Type B pancreatic cell (in vitro differentiated cells): ENCODE measurements at regions not wholly inside any gene's neighbourhood (a gene's known extent, or its start where the extent isn't known, plus 50 kb on each side); places are given as distances from the start of the nearest gene placed in this dataset.

Experiments
- DNase-seq: peaks from one replicate; pipeline ENCODE4 v3.0.0; 2021; ENCODE audit warnings: mixed read lengths; ENCODE audit not compliant: unreplicated experiment; ENCODE audit errors: extremely low spot score
- H3K27ac Mint-ChIP-seq: 2 replicates; pipeline ENCODE4 v1.8.0; 2021; ENCODE audit warnings: mild to moderate bottlenecking, mixed read lengths
- H3K27me3 Mint-ChIP-seq: 2 replicates; pipeline ENCODE4 v1.8.0; 2021; ENCODE audit warnings: mixed read lengths
- H3K36me3 Mint-ChIP-seq: 2 replicates; pipeline ENCODE4 v1.8.0; 2021; ENCODE audit warnings: mixed read lengths
- H3K4me1 Mint-ChIP-seq: one replicate; pipeline ENCODE4 v1.8.0; 2021; ENCODE audit warnings: mixed read lengths; ENCODE audit not compliant: unreplicated experiment
- H3K4me3 Mint-ChIP-seq: 2 replicates; pipeline ENCODE4 v1.8.0; 2021; ENCODE audit warnings: mild to moderate bottlenecking, mixed read lengths
- H3K9me3 Mint-ChIP-seq: 2 replicates; pipeline ENCODE4 v1.8.0; 2021; ENCODE audit warnings: mixed read lengths
- TF ChIP-seq, protein P1 (sequence below): fragments of 200-600 bp; sonication (generic); conservative IDR thresholded peaks from 2 replicates; pipeline ENCODE4 v1.5.0; 2021; ENCODE audit warnings: antibody characterized with exemption, mild to moderate bottlenecking

DNA sequence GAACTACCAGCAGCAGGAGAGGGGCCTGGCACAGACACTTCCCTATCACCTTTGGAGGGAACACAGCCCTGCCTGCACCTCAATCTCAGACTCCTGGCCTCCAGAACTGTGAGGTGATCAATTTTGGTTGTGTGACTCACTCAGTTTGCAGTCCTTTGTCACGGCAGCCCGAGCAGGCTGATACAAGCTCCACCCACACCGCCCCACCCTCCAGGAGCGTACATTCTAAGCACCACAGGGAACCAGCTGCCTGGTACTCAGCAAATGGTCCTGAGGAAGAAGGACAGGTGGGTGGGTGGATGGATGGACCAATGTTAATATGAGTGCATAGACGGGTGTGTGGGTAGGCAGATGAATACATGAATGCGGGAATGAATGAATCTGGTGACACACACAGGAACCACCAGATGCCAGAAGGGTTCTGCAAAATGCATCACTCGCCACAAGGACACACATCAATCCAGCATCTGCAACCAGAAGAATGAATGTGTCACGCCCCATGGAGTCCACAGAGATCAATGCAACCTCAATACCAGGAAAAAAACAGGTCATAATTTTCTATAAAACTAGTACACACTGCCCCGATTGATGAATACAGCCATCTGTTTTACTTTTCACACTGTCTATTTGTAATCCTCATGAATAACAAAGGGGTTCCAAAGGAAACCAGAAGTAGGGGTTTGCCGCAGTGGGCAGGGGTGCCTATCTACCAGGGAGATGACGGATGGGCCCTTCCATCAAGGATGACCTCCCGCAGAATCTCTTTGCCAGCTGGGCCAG is 284.5 kb downstream of the NPHP4 start:
- DNase-seq: no peak

DNA sequence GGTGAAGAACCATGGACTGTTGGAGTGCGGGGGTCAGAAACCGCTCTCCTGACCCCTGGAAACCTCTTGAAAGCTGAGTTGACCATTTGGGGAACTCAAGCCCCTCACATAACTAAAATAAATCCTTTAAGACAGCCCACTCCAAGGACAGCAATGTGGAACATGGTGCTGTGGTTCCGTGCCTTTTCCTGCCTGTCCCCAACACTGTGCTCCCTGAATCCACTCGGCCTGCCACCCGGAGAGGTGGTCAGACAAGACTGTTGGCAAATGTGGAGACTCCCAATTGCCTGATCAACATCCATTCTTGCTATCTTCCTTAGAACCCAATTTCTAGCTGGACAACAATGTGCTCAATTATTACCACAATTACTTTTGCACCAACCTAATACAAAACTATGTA is 286.0 kb downstream of the NPHP4 start:
- H3K36me3 Mint-ChIP-seq: no peaks in the 10 kb centered on the region
- no peak overlapping the region for H3K27ac Mint-ChIP-seq
- H3K27me3 Mint-ChIP-seq: peaks cover 9% of the 10 kb centered on the region
- TF ChIP-seq, protein P1, sequence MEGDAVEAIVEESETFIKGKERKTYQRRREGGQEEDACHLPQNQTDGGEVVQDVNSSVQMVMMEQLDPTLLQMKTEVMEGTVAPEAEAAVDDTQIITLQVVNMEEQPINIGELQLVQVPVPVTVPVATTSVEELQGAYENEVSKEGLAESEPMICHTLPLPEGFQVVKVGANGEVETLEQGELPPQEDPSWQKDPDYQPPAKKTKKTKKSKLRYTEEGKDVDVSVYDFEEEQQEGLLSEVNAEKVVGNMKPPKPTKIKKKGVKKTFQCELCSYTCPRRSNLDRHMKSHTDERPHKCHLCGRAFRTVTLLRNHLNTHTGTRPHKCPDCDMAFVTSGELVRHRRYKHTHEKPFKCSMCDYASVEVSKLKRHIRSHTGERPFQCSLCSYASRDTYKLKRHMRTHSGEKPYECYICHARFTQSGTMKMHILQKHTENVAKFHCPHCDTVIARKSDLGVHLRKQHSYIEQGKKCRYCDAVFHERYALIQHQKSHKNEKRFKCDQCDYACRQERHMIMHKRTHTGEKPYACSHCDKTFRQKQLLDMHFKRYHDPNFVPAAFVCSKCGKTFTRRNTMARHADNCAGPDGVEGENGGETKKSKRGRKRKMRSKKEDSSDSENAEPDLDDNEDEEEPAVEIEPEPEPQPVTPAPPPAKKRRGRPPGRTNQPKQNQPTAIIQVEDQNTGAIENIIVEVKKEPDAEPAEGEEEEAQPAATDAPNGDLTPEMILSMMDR: no peak
- no peaks in the 10 kb centered on the region for H3K9me3 Mint-ChIP-seq
- no peak for DNase-seq
- no peak overlapping the region for H3K4me3 Mint-ChIP-seq
- no peaks in the 10 kb centered on the region for H3K4me1 Mint-ChIP-seq

More for the DNA sequence above, 284.5 kb downstream of the NPHP4 start:
- no peaks in the 10 kb centered on the region for H3K36me3 Mint-ChIP-seq
- no peaks in the 10 kb centered on the region for H3K4me1 Mint-ChIP-seq
- TF ChIP-seq, protein P1: no peak
- H3K4me3 Mint-ChIP-seq: no peak overlapping the region
- H3K27me3 Mint-ChIP-seq: peaks cover 9% of the 10 kb centered on the region
- no peaks in the 10 kb centered on the region for H3K9me3 Mint-ChIP-seq
- H3K27ac Mint-ChIP-seq: peak overlapping the region; percentile 32

DNA sequence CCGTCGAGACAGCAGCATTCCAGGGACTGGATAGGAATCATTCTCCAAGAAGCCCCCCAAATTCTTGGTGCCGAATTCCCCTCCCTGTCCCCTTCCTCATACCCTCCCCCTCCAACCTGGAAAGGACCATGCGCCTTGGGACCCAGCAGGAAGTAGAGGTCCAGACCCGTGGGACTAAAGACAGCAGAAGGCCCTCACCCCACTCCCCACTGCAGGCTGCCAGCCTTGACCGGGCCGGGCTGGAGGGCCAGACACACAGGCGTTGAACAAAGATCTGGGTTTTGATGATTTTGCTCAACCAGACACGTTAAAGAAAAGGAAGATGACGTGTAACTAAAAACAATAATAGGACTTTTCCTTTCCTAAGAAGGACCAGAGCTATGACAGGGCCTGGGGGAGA is 286.5 kb downstream of the NPHP4 start:
- Mint-ChIP-seq H3K9me3 (no peaks in the 10 kb centered on the region), H3K27ac (no peak overlapping the region), H3K4me3 (no peak overlapping the region), H3K36me3 (no peaks in the 10 kb centered on the region), H3K27me3 (peaks cover 9% of the 10 kb centered on the region), H3K4me1 (no peaks in the 10 kb centered on the region)
- DNase-seq: no peak
- TF ChIP-seq, protein P1: no peak

DNA sequence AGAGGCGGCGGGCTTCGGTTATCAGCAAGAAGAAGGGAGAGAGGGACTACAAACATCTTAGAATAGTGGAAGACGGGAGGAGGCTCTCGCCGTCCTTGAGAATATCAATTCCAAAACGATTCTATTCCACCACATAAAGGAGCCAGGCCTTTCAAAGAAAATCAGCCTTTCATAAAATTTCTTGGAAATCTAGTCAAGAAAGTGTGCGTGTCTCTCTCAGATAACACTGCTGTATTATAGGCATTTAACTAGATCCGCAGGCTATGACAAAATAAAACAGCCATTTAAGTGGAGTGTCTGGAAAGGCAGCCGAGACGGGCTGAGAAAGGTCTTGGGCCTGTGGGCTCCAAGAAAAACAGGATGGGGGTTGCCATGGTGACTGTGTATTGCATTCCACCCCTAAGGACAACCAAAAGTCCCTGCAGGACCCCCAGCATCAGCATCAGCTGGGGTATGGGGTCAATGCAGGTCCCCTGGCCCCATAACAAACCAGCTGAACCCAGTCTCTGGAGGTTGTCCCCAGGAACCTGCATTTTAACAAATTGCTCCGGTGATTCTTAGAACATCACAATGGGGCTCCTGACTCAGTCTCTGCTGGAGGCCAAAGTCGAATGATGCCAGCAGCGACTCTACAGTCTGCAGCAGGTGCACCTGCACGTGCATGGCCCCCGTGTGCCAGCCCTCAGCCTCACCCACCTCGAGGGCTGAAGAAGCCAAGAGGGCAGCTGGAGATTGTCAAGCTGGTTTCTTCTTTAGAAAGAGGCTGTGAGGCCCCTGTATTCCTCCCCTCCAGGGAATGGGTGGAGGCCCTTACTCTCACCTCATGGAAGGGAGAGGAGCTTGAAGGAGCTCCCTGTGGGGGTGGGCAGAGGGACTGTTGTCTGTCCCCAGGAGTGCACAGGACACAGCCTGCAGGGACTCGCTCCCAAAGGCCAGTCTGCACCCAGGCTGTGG is 287.4 kb downstream of the NPHP4 start:
- Mint-ChIP-seq H3K36me3 (no peaks in the 10 kb centered on the region), H3K27me3 (peaks cover 9% of the 10 kb centered on the region), H3K4me3 (no peak overlapping the region), H3K27ac (no peak overlapping the region), H3K4me1 (no peaks in the 10 kb centered on the region), H3K9me3 (no peaks in the 10 kb centered on the region)
- TF ChIP-seq, protein P1: no peak
- DNase-seq: no peak

DNA sequence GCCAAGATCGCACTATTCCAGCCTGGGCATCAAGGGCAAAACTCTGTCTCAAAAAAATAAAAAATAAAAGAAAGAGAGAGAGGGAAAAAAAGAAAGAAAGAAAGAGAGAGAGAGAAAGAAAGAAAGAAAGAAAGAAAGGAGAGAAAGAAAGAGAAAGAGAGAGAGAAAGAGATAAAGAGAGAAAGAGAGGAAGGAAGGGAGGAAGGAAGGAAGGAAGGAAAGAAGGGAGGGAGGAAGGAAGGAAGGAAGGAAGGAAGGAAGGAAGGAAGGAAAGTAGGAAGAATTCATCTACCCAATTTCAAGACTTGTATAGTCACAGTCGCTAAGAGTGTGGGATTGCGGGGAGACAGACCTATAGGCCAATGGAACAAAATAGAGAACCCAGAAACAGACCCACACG is 290.6 kb downstream of the NPHP4 start:
- no peak for DNase-seq

More for the DNA sequence above, 290.6 kb downstream of the NPHP4 start:
- H3K27me3 Mint-ChIP-seq: peaks cover 4% of the 10 kb centered on the region
- TF ChIP-seq, protein P1: no peak
- no peaks in the 10 kb centered on the region for H3K4me1 Mint-ChIP-seq
- no peaks in the 10 kb centered on the region for H3K36me3 Mint-ChIP-seq
- no peak overlapping the region for H3K4me3 Mint-ChIP-seq
- no peaks in the 10 kb centered on the region for H3K9me3 Mint-ChIP-seq
- H3K27ac Mint-ChIP-seq: no peak overlapping the region
